OCI-LY1 (cell line): ENCODE measurements at regions not wholly inside any gene's neighbourhood (a gene's known extent, or its start where the extent isn't known, plus 50 kb on each side); places are given as distances from the start of the nearest gene placed in this dataset.

Experiments
- H2AFZ ChIP-seq: fragments of 200-600 bp; sonication (generic), shearing (Covaris generic); 2 replicates; pipeline ENCODE4 v1.6.0; 2014; ENCODE audit warnings: antibody characterized with exemption, mild to moderate bottlenecking, low read length
- H3F3A ChIP-seq: fragments of 200-600 bp; sonication (generic), shearing (Covaris generic); 2 replicates; pipeline ENCODE4 v1.6.0; 2014; ENCODE audit warnings: mild to moderate bottlenecking, antibody characterized with exemption, low read length, moderate library complexity; ENCODE audit not compliant: insufficient read depth
- H3K27ac ChIP-seq: fragments of 200-600 bp; sonication (generic); 2 replicates; pipeline ENCODE4 v1.5.1; 2014; ENCODE audit warnings: low read length, mixed run types, mild to moderate bottlenecking, low read depth; ENCODE audit not compliant: poor library complexity, severe bottlenecking
- H3K27me3 ChIP-seq: fragments of 200-600 bp; sonication (generic); 2 replicates; pipeline ENCODE4 v1.6.0; 2014; ENCODE audit warnings: antibody characterized with exemption, mild to moderate bottlenecking, low read length, moderate library complexity; ENCODE audit not compliant: insufficient read depth
- H3K36me3 ChIP-seq: fragments of 200-600 bp; sonication (generic); 2 replicates; pipeline ENCODE4 v1.6.1; 2014; ENCODE audit warnings: mild to moderate bottlenecking, antibody characterized with exemption, low read length, moderate library complexity, mixed read lengths; ENCODE audit not compliant: insufficient read depth
- H3K4me1 ChIP-seq: fragments of 200-600 bp; sonication (generic); 2 replicates; pipeline ENCODE4 v1.5.1; 2014; ENCODE audit warnings: mild to moderate bottlenecking, low read length, moderate library complexity; ENCODE audit not compliant: insufficient read depth, severe bottlenecking
- H3K4me2 ChIP-seq: fragments of 200-600 bp; sonication (generic), shearing (Covaris generic); 2 replicates; pipeline ENCODE4 v1.6.1; 2014; ENCODE audit warnings: low read length
- H3K4me3 ChIP-seq: fragments of 200-600 bp; sonication (generic); 2 replicates; pipeline ENCODE4 v1.5.1; 2014; ENCODE audit warnings: low read length, low read depth, mild to moderate bottlenecking, mixed read lengths; ENCODE audit not compliant: poor library complexity, severe bottlenecking
- H3K79me2 ChIP-seq: fragments of 200-600 bp; shearing (Covaris generic); 2 replicates; pipeline ENCODE4 v1.6.1; 2016; ENCODE audit warnings: mixed run types, low read length, mixed read lengths; ENCODE audit not compliant: insufficient read depth
- H3K9ac ChIP-seq: fragments of 200-600 bp; sonication (generic), shearing (Covaris generic); 2 replicates; pipeline ENCODE4 v1.6.1; 2014; ENCODE audit warnings: mild to moderate bottlenecking, low read length, mixed read lengths
- H3K9me2 ChIP-seq: fragments of 200-600 bp; sonication (generic), shearing (Covaris generic); 2 replicates; pipeline ENCODE4 v1.6.1; 2014; ENCODE audit warnings: low read depth, mild to moderate bottlenecking, low read length, mixed read lengths
- H3K9me3 ChIP-seq: fragments of 200-600 bp; shearing (Covaris generic); 2 replicates; pipeline ENCODE4 v1.6.1; 2014; ENCODE audit warnings: low read length, mixed read lengths
- H4K20me1 ChIP-seq: fragments of 200-600 bp; sonication (generic), shearing (Covaris generic); 2 replicates; pipeline ENCODE4 v1.6.0; 2016; ENCODE audit warnings: mild to moderate bottlenecking, low read length; ENCODE audit not compliant: insufficient read depth
- CTCF ChIP-seq: fragments of 200-600 bp; sonication (generic), shearing (Covaris generic); IDR thresholded peaks from 2 replicates; pipeline ENCODE4 v1.5.1; 2017; ENCODE audit warnings: mild to moderate bottlenecking, antibody characterized with exemption, low read length, moderate library complexity, mixed read lengths
- EZH2 ChIP-seq: fragments of 200-600 bp; sonication (generic), shearing (Covaris generic); IDR thresholded peaks from 2 replicates; pipeline ENCODE4 v1.8.0; 2017; ENCODE audit warnings: borderline replicate concordance, mixed run types, mild to moderate bottlenecking, antibody characterized with exemption, low read length, moderate library complexity, mixed read lengths

- H4K20me1 ChIP-seq: no peaks in the 10 kb centered on the region
- H3K36me3 ChIP-seq: no peaks in the 10 kb centered on the region
- H3K9me3 ChIP-seq: no peaks in the 10 kb centered on the region
- H3K27me3 ChIP-seq: no peaks in the 10 kb centered on the region; the same call in 1 of the 2 replicates
- no peak overlapping the region for H2AFZ ChIP-seq
- no peaks in the 10 kb centered on the region for H3F3A ChIP-seq
- H3K79me2 ChIP-seq: no peaks in the 10 kb centered on the region
- H3K4me3 ChIP-seq: no peak overlapping the region
- no peak overlapping the region for H3K9ac ChIP-seq
- H3K9me2 ChIP-seq: no peaks in the 10 kb centered on the region
- H3K4me1 ChIP-seq: no peaks in the 10 kb centered on the region
- no peak overlapping the region for H3K4me2 ChIP-seq
- TF ChIP-seq EZH2 (no peak), CTCF (no peak)
- no peak overlapping the region for H3K27ac ChIP-seq
These were observed 166.4 kb upstream of the MVB12B start for GRCh38 chr9:126160067-126160853.

- Histone ChIP-seq H3K4me3 (no peak overlapping the region), H3K9me3 (no peaks in the 10 kb centered on the region), H2AFZ (no peak overlapping the region), H3K4me2 (no peak overlapping the region), H3K27me3 (no peaks in the 10 kb centered on the region; the same call in 1 of the 2 replicates), H3K36me3 (no peaks in the 10 kb centered on the region), H3K9ac (no peak overlapping the region), H3K27ac (no peak overlapping the region), H3K9me2 (no peaks in the 10 kb centered on the region), H3K79me2 (no peaks in the 10 kb centered on the region), H4K20me1 (no peaks in the 10 kb centered on the region), H3F3A (no peaks in the 10 kb centered on the region), H3K4me1 (no peaks in the 10 kb centered on the region)
- TF ChIP-seq CTCF: no peak
- no peak for TF ChIP-seq EZH2
These were observed 165.7 kb upstream of the MVB12B start for GRCh38 chr9:126160854-126161329.

GRCh38 chr9:126162611-126163381 is 163.8 kb upstream of the MVB12B start:
- no peaks in the 10 kb centered on the region for H3K79me2 ChIP-seq
- no peaks in the 10 kb centered on the region; the same call in 1 of the 2 replicates for H3K27me3 ChIP-seq
- no peaks in the 10 kb centered on the region for H3F3A ChIP-seq
- H3K4me2 ChIP-seq: no peak overlapping the region
- no peaks in the 10 kb centered on the region for H3K9me2 ChIP-seq
- no peak for TF ChIP-seq CTCF
- TF ChIP-seq EZH2: no peak
- no peaks in the 10 kb centered on the region for H3K4me1 ChIP-seq
- H3K27ac ChIP-seq: no peak overlapping the region
- H3K9me3 ChIP-seq: no peaks in the 10 kb centered on the region
- no peaks in the 10 kb centered on the region for H3K36me3 ChIP-seq
- no peaks in the 10 kb centered on the region for H4K20me1 ChIP-seq
- no peak overlapping the region for H3K4me3 ChIP-seq
- H3K9ac ChIP-seq: no peak overlapping the region
- H2AFZ ChIP-seq: no peak overlapping the region
